ENCODE measurements at regions not wholly inside any gene's neighbourhood (a gene's known extent, or its start where the extent isn't known, plus 50 kb on each side); places are given as distances from the start of the nearest gene placed in this dataset.

DNA sequence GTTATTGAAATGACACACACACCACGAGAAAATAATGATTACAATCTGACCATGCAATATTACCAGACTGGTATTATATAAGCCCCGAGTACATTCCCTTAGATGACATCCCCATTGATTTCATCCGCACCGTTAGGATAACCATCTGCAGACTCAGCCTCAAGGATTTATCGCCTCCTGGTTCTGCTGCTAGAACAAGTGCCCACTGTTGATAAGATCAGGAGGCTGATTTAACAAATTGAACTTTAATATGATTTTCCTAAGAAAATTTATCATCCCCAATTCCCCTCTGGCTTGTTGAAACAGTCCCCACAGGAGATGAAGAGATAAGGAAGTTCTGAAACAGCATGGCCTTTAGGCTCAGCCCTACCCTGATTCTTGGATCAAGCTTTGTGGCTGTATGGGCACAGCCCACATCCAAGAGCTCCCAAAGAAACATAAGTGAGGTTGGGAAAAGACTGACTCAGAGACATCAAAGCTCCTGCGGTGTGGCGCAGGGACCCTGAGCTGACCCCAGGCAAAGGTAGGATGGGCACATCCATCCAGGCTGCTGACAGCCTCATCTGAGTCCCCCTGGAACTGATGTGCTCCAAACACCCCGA lies 59.2 kb upstream of the CHCHD3 start:
- POLR2A ChIA-PET = no interaction called here
- Histone ChIP-seq H3K9me3 (ENCODE audit: control insufficient read depth, insufficient read depth, low read length) (no peaks in the 10 kb centered on the region), H3K27me3 (ENCODE audit: control insufficient read depth, insufficient read depth, low read length) (peaks cover 3% of the 10 kb centered on the region), H3K27ac (ENCODE audit: low read depth, low read length) (no peak overlapping the region), H3K4me3 (ENCODE audit: low read depth, low read length) (no peak overlapping the region)
- no peak for DNase-seq (ENCODE audit: low read depth, low spot score)
- CTCF ChIA-PET = no interaction called here
- TF ChIP-seq, protein P1, sequence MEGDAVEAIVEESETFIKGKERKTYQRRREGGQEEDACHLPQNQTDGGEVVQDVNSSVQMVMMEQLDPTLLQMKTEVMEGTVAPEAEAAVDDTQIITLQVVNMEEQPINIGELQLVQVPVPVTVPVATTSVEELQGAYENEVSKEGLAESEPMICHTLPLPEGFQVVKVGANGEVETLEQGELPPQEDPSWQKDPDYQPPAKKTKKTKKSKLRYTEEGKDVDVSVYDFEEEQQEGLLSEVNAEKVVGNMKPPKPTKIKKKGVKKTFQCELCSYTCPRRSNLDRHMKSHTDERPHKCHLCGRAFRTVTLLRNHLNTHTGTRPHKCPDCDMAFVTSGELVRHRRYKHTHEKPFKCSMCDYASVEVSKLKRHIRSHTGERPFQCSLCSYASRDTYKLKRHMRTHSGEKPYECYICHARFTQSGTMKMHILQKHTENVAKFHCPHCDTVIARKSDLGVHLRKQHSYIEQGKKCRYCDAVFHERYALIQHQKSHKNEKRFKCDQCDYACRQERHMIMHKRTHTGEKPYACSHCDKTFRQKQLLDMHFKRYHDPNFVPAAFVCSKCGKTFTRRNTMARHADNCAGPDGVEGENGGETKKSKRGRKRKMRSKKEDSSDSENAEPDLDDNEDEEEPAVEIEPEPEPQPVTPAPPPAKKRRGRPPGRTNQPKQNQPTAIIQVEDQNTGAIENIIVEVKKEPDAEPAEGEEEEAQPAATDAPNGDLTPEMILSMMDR (IDR thresholded peaks at IDR 0.05; ENCODE audit: low read depth, low read length) = no peak

DNA sequence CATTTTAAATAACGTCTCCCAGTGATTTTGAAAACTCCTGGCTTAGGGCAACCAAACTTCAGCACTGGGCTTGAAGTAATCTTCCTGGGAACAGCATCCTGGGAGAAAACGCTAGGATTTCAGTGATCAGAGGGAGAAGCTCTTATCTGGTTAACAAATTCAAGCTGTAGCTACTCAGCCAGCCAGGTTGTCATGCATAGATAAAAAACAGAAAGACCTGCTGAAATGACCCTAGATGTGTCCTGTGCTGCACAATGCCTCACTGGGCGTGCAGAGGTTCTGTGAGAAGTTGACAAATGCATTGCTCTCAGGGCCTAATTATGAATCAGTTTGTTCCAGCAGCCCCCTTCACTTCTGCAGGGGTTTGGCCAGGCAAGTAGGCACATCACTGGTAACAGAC lies 68.9 kb upstream of the CHCHD3 start:
- CTCF ChIA-PET = no interaction called here
- Histone ChIP-seq H3K27me3 (ENCODE audit: control insufficient read depth, insufficient read depth, low read length) (no peaks in the 10 kb centered on the region), H3K27ac (ENCODE audit: low read depth, low read length) (no peak overlapping the region), H3K4me3 (ENCODE audit: low read depth, low read length) (no peak overlapping the region), H3K9me3 (ENCODE audit: control insufficient read depth, insufficient read depth, low read length) (no peaks in the 10 kb centered on the region)
- POLR2A ChIA-PET = no interaction called here
- DNase-seq (ENCODE audit: low read depth, low spot score) = no peak
- TF ChIP-seq, protein P1 (IDR thresholded peaks at IDR 0.05; ENCODE audit: low read depth, low read length) = no peak

DNA sequence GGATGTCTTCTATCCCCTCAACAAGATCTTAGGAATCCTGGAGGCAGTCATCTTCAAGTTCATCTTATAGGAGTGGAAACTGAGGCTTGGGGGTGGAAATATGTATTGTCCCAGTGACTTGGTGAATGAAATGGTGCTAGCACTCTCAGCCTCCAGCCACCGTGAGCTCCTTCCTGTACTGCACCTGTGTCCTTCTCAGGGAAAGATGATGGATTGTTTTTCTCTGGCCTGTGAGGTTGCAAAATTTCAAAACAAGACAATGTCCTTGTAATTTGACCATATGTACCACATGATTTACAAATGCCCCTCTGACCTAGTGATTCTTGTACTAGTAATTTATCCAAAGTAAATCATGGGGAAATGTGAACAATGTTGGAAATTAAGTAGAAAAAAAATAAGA lies 71.0 kb upstream of the CHCHD3 start:
- POLR2A ChIA-PET = no interaction called here
- TF ChIP-seq, protein P1 (IDR thresholded peaks at IDR 0.05; ENCODE audit: low read depth, low read length) = no peak
- no peak overlapping the region for H3K27ac ChIP-seq (ENCODE audit: low read depth, low read length)
- H3K27me3 ChIP-seq (ENCODE audit: control insufficient read depth, insufficient read depth, low read length) = no peaks in the 10 kb centered on the region
- CTCF ChIA-PET = interaction anchor here (0.7 kb wide), 1 partner anchor 20 kb away, joined by 9 read pairs; no protein-coding TSS in a partner anchor
- no peak overlapping the region for H3K4me3 ChIP-seq (ENCODE audit: low read depth, low read length)
- H3K9me3 ChIP-seq (ENCODE audit: control insufficient read depth, insufficient read depth, low read length) = no peaks in the 10 kb centered on the region
- no peak for DNase-seq (ENCODE audit: low read depth, low spot score)

DNA sequence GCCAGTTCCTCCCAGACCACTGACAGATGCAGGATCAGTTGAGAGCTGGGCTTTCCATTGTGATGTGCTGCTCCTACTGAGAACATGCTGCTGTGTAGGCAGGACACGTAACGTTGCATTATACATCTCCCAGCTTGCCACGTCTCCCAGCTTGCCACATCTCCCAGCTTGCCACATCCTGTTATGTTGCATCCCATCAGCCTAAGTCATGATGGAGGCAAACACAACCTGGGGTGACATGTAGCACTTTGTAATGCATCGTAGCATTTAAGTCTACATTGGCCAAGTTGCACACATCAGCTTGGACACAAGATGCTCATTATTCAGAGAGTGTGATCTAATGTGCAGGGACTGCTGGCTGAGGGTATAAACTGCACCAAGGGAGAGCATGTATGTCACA lies 73.3 kb upstream of the CHCHD3 start:
- POLR2A ChIA-PET = no interaction called here
- CTCF ChIA-PET = no interaction called here
- H3K27ac ChIP-seq (ENCODE audit: low read depth, low read length) = no peak overlapping the region
- no peaks in the 10 kb centered on the region for H3K27me3 ChIP-seq (ENCODE audit: control insufficient read depth, insufficient read depth, low read length)
- TF ChIP-seq, protein P1 (IDR thresholded peaks at IDR 0.05; ENCODE audit: low read depth, low read length) = no peak
- DNase-seq (ENCODE audit: low read depth, low spot score) = no peak
- no peaks in the 10 kb centered on the region for H3K9me3 ChIP-seq (ENCODE audit: control insufficient read depth, insufficient read depth, low read length)
- H3K4me3 ChIP-seq (ENCODE audit: low read depth, low read length) = no peak overlapping the region

DNA sequence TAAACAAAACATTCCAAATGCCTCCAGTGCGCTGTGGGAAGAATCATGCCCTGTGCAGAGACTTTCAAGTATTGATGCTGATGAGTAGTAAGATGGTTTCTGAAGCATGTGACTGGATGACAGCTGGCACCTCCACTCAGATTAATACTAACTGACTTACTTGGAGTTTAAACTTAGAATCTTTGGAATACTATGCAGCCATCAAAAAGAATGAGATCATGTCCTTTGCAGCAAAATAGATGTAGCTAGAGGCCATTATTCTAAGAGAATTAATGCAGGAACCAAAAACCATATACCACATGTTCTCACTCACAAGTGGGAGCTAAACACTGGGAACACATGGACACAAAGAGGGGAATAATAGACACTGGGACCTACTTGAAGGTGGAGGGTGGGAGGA lies 73.8 kb upstream of the CHCHD3 start:
- Histone ChIP-seq H3K4me3 (ENCODE audit: low read depth, low read length) (no peak overlapping the region), H3K27me3 (ENCODE audit: control insufficient read depth, insufficient read depth, low read length) (no peaks in the 10 kb centered on the region), H3K9me3 (ENCODE audit: control insufficient read depth, insufficient read depth, low read length) (no peaks in the 10 kb centered on the region), H3K27ac (ENCODE audit: low read depth, low read length) (no peak overlapping the region)
- DNase-seq (ENCODE audit: low read depth, low spot score) = no peak
- POLR2A ChIA-PET = no interaction called here
- CTCF ChIA-PET = no interaction called here
- TF ChIP-seq, protein P1 (IDR thresholded peaks at IDR 0.05; ENCODE audit: low read depth, low read length) = no peak

Measured in AG04450 (cell line).